ENCODE measurements at regions not wholly inside any gene's neighbourhood (a gene's known extent, or its start where the extent isn't known, plus 50 kb on each side); places are given as distances from the start of the nearest gene placed in this dataset.
"Not testable (repeated sequence)": the region's sequence is repeated elsewhere in the genome, so short reads cannot be mapped to it uniquely, and the experiment has no call there.

DNA sequence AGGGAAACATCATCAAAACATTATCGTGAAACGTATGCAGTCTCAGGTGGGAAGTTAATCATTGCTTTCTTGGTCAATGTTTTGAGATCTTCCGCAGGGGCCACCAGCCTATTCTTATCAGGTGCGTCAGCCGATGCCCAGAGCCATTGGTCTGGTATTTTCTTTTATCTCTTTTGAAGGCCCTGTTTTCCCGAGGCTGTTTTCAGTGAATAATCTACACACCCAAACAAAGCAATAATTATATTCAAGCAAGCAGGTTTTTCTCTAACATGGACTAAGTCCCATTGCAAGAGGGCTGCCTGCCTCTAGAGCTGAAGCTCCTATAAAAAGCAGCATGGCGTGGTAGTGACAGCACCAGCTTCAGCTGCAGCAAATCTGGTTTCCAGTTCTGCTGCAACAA is 430.0 kb upstream of the ID2 start:
- Histone ChIP-seq H3K27me3 (no peaks in the 10 kb centered on the region), H3K36me3 (no peaks in the 10 kb centered on the region), H3K4me3 (ENCODE audit: low read depth in 1 of 2, low read length in 1 of 2) (no peak overlapping the region), H3K9me3 (no peaks in the 10 kb centered on the region), H3K27ac (no peak overlapping the region), H3K4me1 (ENCODE audit: control insufficient read depth in 1 of 2, insufficient read depth in 1 of 2, low read depth in 1 of 2, low read length in 1 of 2) (peaks cover 5 to 7% of the 10 kb centered on the region in 2 experiments)
- TF ChIP-seq, protein P1, sequence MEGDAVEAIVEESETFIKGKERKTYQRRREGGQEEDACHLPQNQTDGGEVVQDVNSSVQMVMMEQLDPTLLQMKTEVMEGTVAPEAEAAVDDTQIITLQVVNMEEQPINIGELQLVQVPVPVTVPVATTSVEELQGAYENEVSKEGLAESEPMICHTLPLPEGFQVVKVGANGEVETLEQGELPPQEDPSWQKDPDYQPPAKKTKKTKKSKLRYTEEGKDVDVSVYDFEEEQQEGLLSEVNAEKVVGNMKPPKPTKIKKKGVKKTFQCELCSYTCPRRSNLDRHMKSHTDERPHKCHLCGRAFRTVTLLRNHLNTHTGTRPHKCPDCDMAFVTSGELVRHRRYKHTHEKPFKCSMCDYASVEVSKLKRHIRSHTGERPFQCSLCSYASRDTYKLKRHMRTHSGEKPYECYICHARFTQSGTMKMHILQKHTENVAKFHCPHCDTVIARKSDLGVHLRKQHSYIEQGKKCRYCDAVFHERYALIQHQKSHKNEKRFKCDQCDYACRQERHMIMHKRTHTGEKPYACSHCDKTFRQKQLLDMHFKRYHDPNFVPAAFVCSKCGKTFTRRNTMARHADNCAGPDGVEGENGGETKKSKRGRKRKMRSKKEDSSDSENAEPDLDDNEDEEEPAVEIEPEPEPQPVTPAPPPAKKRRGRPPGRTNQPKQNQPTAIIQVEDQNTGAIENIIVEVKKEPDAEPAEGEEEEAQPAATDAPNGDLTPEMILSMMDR (IDR thresholded peaks at IDR 0.05) = no peak

DNA sequence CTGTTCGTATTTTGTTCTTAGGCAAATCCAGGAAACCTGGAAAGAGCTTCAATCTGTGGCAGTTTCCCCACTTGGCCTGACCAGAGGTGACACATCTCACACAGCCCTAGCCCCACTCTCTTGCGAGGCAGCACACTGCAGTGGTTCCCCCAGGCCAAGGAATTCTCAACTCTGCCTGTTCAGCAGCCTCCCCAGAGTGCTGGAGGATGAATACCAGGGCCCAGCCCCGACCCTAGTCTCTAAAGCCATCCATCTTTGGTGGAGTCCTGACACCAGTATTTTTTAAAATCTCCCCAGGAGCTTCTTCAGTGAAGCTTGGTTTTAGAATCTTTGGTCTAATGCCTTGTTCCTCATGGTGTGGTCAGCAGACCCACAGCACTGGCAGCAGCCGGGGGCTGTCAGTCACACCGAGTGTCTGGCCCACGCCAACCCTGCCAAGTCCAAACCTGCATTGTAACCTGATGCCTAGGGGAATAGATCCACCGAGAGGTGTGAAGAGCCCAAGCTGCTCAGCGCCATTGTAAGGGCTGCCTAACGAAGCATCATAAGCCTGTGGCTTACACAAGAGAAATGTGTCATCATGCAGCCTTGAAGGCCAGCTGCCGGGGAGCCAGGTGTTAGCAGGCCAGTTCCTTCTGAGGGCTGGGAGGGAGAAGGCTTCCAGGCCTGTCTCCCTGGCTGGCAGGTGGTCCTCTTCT is 428.7 kb upstream of the ID2 start:
- Histone ChIP-seq H3K27ac (no peak overlapping the region), H3K9me3 (no peaks in the 10 kb centered on the region), H3K36me3 (no peaks in the 10 kb centered on the region), H3K4me1 (ENCODE audit: control insufficient read depth in 1 of 2, insufficient read depth in 1 of 2, low read depth in 1 of 2, low read length in 1 of 2) (peaks cover 5 to 7% of the 10 kb centered on the region in 2 experiments), H3K27me3 (no peaks in the 10 kb centered on the region), H3K4me3 (ENCODE audit: low read depth in 1 of 2, low read length in 1 of 2) (no peak overlapping the region)
- TF ChIP-seq, protein P1 (IDR thresholded peaks at IDR 0.05) = no peak

DNA sequence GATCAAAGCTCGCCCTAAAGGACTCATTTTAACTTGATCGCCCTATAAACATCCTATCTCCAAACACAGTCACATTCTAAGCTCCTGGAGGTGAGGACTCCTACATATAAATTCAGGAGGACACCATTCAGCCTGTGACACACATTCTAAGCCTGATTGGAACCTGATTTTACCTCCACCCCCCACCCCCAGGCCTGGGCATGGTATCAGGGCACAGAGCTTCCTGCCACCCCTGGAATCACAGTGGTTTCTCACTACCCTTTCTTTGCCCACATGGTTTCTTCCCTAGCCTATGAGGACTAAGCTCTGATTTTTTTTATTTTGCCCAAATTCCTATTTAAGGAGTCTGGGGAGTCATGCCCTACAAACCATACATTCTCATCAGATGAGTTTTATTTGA is 428.1 kb upstream of the ID2 start:
- H3K4me1 ChIP-seq (ENCODE audit: control insufficient read depth in 1 of 2, insufficient read depth in 1 of 2, low read depth in 1 of 2, low read length in 1 of 2) = peaks cover 5 to 7% of the 10 kb centered on the region in 2 experiments
- no peaks in the 10 kb centered on the region for H3K36me3 ChIP-seq
- no peaks in the 10 kb centered on the region for H3K27me3 ChIP-seq
- no peaks in the 10 kb centered on the region for H3K9me3 ChIP-seq
- TF ChIP-seq, protein P1 (IDR thresholded peaks at IDR 0.05) = no peak
- H3K27ac ChIP-seq = no peak overlapping the region
- no peak overlapping the region for H3K4me3 ChIP-seq (ENCODE audit: low read depth in 1 of 2, low read length in 1 of 2)

DNA sequence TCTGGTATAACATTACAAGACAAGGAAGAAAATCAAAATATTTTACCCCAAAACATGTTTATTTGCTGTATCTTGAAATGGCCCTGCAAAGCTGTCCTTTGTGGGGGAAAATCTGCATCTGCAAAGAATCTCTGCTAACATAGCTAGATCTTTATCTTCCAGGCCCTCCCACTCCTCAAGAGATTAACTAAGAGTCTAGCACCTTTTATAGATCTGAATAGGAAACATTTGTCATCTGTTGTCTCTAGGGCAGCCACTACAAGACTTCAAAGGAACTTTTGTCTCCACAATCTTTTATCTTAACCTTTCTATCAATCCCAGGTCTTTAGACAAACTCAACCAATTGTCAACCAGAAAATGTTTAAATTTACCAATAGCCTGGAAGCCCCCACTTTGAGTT is 427.6 kb upstream of the ID2 start:
- H3K27ac ChIP-seq; H3K4me1 ChIP-seq (ENCODE audit: control insufficient read depth in 1 of 2, insufficient read depth in 1 of 2, low read depth in 1 of 2, low read length in 1 of 2); H3K36me3 ChIP-seq; H3K9me3 ChIP-seq; H3K4me3 ChIP-seq (ENCODE audit: low read depth in 1 of 2, low read length in 1 of 2); H3K27me3 ChIP-seq: not testable (repeated sequence)

DNA sequence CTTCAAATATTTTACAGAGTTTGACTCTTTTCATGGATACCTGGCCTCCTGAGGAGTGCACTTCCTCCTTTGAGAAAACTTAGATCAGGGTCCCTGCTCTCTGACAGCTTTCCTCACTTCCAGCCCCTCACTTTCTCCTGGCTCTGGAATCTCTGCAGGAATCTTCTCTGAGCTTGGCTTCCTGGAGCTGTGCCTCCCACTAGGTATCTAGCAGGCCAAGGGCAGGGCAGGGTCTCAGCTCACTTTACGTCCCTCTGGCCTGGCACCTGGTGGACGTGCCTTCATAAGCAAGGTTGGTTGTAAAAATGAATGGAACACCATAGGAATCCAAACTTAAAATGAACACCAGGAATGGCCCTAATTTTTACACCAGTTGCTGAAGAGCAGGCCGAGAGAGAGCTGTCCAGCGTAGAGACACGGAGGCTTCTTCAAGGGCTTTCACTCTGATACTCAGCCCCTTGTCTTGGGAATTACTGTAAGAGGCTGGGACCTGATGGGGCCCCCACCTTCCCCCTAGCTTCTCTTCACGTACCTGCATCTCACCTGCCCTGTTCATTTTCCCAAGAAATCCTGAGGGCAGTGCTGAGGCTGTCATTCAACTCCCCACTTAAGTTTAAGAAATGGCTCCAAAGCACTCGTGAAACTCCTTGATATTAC is 426.9 kb upstream of the ID2 start:
- Histone ChIP-seq H3K27me3 (no peaks in the 10 kb centered on the region), H3K4me3 (ENCODE audit: low read depth in 1 of 2, low read length in 1 of 2) (no peak overlapping the region), H3K9me3 (no peaks in the 10 kb centered on the region), H3K27ac (no peak overlapping the region), H3K36me3 (no peaks in the 10 kb centered on the region), H3K4me1 (ENCODE audit: control insufficient read depth in 1 of 2, insufficient read depth in 1 of 2, low read depth in 1 of 2, low read length in 1 of 2) (peaks cover 5 to 7% of the 10 kb centered on the region in 2 experiments)
- TF ChIP-seq, protein P1 (IDR thresholded peaks at IDR 0.05) = no peak

DNA sequence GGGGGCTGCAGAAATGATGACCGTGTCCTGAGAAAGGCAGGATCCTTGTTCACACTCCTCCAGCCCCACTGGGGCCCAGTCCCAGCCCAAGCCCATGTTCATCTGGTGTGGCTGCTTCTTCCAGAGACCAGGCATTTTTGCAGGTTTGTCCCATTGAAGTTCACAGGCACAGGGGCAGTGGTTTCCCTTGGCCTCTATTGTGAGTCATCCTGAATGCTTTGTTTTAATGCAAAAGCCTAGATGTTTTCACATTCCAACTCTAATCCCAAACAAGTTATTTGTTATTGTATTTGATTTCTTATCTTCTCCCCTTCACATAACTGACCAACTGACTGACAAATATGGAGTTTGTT is 426.4 kb upstream of the ID2 start:
- no peaks in the 10 kb centered on the region for H3K27me3 ChIP-seq
- H3K4me1 ChIP-seq (ENCODE audit: control insufficient read depth in 1 of 2, insufficient read depth in 1 of 2, low read depth in 1 of 2, low read length in 1 of 2) = peaks cover 5 to 7% of the 10 kb centered on the region in 2 experiments
- H3K9me3 ChIP-seq = no peaks in the 10 kb centered on the region
- TF ChIP-seq, protein P1 (IDR thresholded peaks at IDR 0.05) = no peak
- no peaks in the 10 kb centered on the region for H3K36me3 ChIP-seq
- H3K27ac ChIP-seq = no peak overlapping the region
- no peak overlapping the region for H3K4me3 ChIP-seq (ENCODE audit: low read depth in 1 of 2, low read length in 1 of 2)
